ENCODE measurements at regions not wholly inside any gene's neighbourhood (a gene's known extent, or its start where the extent isn't known, plus 50 kb on each side); places are given as distances from the start of the nearest gene placed in this dataset.
"Not testable (repeated sequence)": the region's sequence is repeated elsewhere in the genome, so short reads cannot be mapped to it uniquely, and the experiment has no call there.

- DNase-seq, result not testable (repeated sequence)
Measured at GRCh38 chr9:61523897-61524620, 334.2 kb downstream of the SPATA31A7 start.

DNA sequence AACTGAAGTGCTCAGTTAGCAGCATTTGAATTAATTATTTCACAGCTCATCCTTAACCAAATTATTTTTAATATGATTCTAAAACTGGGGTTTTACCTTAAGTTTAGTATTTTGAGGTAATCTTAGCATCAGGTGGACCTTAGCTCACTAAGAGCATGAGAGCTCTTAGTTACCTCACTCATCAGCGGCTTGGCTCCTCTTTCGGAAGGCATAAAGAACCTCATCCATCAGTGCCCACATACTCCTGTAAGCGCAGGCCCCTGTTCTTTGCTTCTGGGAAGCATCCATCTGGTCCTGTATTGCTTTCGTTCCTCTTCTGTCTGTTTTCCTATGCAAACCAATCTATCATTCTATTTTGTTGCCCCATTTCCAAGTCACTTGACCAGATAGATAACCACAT, 335.8 kb downstream of the SPATA31A7 start:
- DNase-seq, result not testable (repeated sequence)

GRCh38 chr9:61550101-61550748, 360.4 kb downstream of the SPATA31A7 start:
- DNase-seq, result peak; percentile 0

DNA sequence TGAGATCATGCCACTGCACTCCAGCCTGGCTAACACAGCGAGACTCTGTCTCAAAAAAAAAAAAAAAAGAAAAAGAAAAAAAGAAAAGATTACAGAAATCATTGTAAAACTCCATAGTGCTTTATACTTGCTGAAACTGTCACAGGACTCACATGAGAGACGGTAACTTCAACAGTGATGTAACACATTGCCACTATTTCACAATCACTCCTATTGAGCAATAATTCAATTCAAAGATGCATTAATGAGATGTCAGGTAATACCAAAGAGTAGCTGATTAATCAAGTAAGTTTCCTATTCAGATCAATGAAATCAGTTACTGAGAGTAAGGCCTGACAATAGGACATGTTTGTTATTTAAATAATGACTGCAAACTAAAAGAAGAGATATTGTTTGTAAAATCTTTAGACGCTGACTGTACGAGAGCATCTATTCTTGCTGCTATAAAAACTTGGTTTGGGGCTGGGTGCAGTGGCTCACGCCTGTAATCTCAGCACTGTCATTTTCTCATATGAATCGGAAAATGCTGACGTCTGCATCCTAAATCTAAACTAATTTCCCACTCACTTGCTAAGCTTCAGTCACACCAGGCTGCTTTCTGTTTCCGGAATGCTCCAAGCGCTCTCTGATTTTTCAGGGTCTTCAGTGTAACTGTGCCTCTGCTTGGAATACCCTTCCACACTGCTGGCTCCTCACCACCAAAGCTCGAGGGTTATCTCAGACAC, 381.7 kb downstream of the SPATA31A7 start:
- not testable (repeated sequence) for DNase-seq

GRCh38 chr9:61572364-61572763, 382.5 kb downstream of the SPATA31A7 start:
- DNase-seq, result not testable (repeated sequence)

DNA sequence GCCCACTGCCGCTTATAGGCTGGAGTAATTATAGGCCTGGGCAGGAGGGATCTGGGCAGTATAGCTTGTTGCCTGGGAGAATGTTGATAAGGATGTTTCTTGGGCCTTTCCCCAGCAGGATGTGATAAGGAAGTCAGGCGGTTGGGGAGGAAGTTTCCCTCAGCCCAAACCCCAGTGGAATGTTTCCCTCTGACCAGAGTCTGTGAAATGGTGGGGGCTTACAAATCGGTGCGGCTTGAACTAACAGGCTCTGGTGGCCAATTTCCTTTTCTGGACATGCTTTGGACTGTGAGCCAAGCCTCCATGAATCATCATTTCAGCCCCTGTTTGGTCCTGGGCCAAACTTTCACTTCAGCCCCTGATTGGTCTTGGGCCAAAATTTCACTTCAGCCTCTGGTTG, 383.6 kb downstream of the SPATA31A7 start:
- DNase-seq, result not testable (repeated sequence)

All from erythroblast (primary cell).